HL-60 (cell line): ENCODE measurements at regions not wholly inside any gene's neighbourhood (a gene's known extent, or its start where the extent isn't known, plus 50 kb on each side); places are given as distances from the start of the nearest gene placed in this dataset.

Experiments used
- CTCF ChIP-seq: IDR thresholded peaks from one replicate; pipeline ENCODE4 v1.5.1; 2011; ENCODE audit warnings: low read length, control low read depth, inconsistent platforms; ENCODE audit not compliant: insufficient read depth
- GABPA ChIP-seq: IDR thresholded peaks from 2 replicates; pipeline ENCODE4 v1.6.1; 2012; ENCODE audit warnings: low read depth
- POLR2AphosphoS5 ChIP-seq: IDR thresholded peaks from 2 replicates; pipeline ENCODE4 v1.6.1; 2012; ENCODE audit warnings: low read depth
- REST ChIP-seq: IDR thresholded peaks from 2 replicates; pipeline ENCODE4 v1.6.1; 2012; ENCODE audit warnings: low read depth; ENCODE audit not compliant: insufficient replicate concordance
- SPI1 ChIP-seq: IDR thresholded peaks from 2 replicates; pipeline ENCODE4 v1.6.1; 2012; ENCODE audit warnings: low read depth, mild to moderate bottlenecking, borderline replicate concordance

- TF ChIP-seq CTCF (no peak), GABPA (no peak), POLR2AphosphoS5 (no peak), SPI1 (no peak), REST (no peak)
These were observed 359.1 kb upstream of the C11orf87 start for GRCh38 chr11:109062871-109063270.
